ENCODE measurements at regions not wholly inside any gene's neighbourhood (a gene's known extent, or its start where the extent isn't known, plus 50 kb on each side); places are given as distances from the start of the nearest gene placed in this dataset.

- DNase-seq (ENCODE audit: low read depth in 3 of 3) = no peak
Measured at GRCh38 chr10:83934641-83935338, 204.5 kb upstream of the GHITM start.

GRCh38 chr10:83935339-83935736 is 204.0 kb upstream of the GHITM start:
- no peak for DNase-seq (ENCODE audit: low read depth in 3 of 3)

- no peak for DNase-seq (ENCODE audit: low read depth in 3 of 3)
Measured at GRCh38 chr10:83935911-83936310, 203.4 kb upstream of the GHITM start.

GRCh38 chr10:83937161-83937560 is 202.1 kb upstream of the GHITM start:
- no peak for DNase-seq (ENCODE audit: low read depth in 3 of 3)

- no peak for DNase-seq (ENCODE audit: low read depth in 3 of 3)
Measured at GRCh38 chr10:83937826-83938225, 201.5 kb upstream of the GHITM start.

- DNase-seq (ENCODE audit: low read depth in 3 of 3) = no peak
Measured at GRCh38 chr10:83941189-83941588, 198.1 kb upstream of the GHITM start.

GRCh38 chr10:83942410-83942809 is 196.9 kb upstream of the GHITM start:
- DNase-seq (ENCODE audit: low read depth in 3 of 3) = no peak

- DNase-seq (ENCODE audit: low read depth in 3 of 3) = no peak
Measured at GRCh38 chr10:83943049-83943448, 196.3 kb upstream of the GHITM start.

- DNase-seq (ENCODE audit: low read depth in 3 of 3) = no peak
Measured at GRCh38 chr10:83943920-83944319, 195.4 kb upstream of the GHITM start.

- DNase-seq (ENCODE audit: low read depth in 3 of 3) = no peak
Measured at GRCh38 chr10:83945982-83946718, 193.2 kb upstream of the GHITM start.

- no peak for DNase-seq (ENCODE audit: low read depth in 3 of 3)
Measured at GRCh38 chr10:83952314-83952713, 187.0 kb upstream of the GHITM start.

- DNase-seq (ENCODE audit: low read depth in 3 of 3) = no peak
Measured at GRCh38 chr10:83953589-83953988, 185.7 kb upstream of the GHITM start.

- DNase-seq (ENCODE audit: low read depth in 3 of 3) = no peak
Measured at GRCh38 chr10:83954193-83954799, 185.0 kb upstream of the GHITM start.

- DNase-seq (ENCODE audit: low read depth in 3 of 3) = no peak
Measured at GRCh38 chr10:83955406-83955805, 183.9 kb upstream of the GHITM start.

GRCh38 chr10:83957168-83957947 is 182.0 kb upstream of the GHITM start:
- DNase-seq (ENCODE audit: low read depth in 3 of 3) = no peak

GRCh38 chr10:83959328-83959727 is 180.0 kb upstream of the GHITM start:
- no peak for DNase-seq (ENCODE audit: low read depth in 3 of 3)

GRCh38 chr10:83960125-83960524 is 179.2 kb upstream of the GHITM start:
- no peak for DNase-seq (ENCODE audit: low read depth in 3 of 3)

GRCh38 chr10:83961620-83962019 is 177.7 kb upstream of the GHITM start:
- no peak for DNase-seq (ENCODE audit: low read depth in 3 of 3)

- no peak for DNase-seq (ENCODE audit: low read depth in 3 of 3)
Measured at GRCh38 chr10:83963446-83963845, 175.9 kb upstream of the GHITM start.

- no peak for DNase-seq (ENCODE audit: low read depth in 3 of 3)
Measured at GRCh38 chr10:83965473-83965872, 173.8 kb upstream of the GHITM start.

GRCh38 chr10:83968052-83968451 is 171.3 kb upstream of the GHITM start:
- DNase-seq (ENCODE audit: low read depth in 3 of 3) = no peak

GRCh38 chr10:83978681-83979383 is 160.5 kb upstream of the GHITM start:
- no peak for DNase-seq (ENCODE audit: low read depth in 3 of 3)
